ENCODE measurements at regions not wholly inside any gene's neighbourhood (a gene's known extent, or its start where the extent isn't known, plus 50 kb on each side); places are given as distances from the start of the nearest gene placed in this dataset.
A peak's percentile ranks its signal among the peaks of the same experiment; 100 is the strongest.

GRCh38 chr12:47382305-47382704, 302.5 kb upstream of the AMIGO2 start:
- H3F3A ChIP-seq (ENCODE audit: insufficient read depth): 0 out of 2 replicates have a peak, but pooled peaks cover 4% of the 10 kb centered on the region
- TF ChIP-seq CTCF (IDR thresholded peaks at IDR 0.05; ENCODE audit: insufficient read depth, low read length, poor library complexity, severe bottlenecking) (peak; percentile 31), EZH2phosphoT487 (conservative IDR thresholded peaks at IDR 0.05; ENCODE audit: low read length) (no peak)
- peak overlapping the region; percentile 27 for H3K4me2 ChIP-seq (ENCODE audit: low read depth, low read length, poor library complexity, severe bottlenecking)
- H3K27me3 ChIP-seq (ENCODE audit: low read length): no peaks in the 10 kb centered on the region
- H4K20me1 ChIP-seq (ENCODE audit: low read depth, low read length): no peaks in the 10 kb centered on the region
- no peaks in the 10 kb centered on the region for H3K9me2 ChIP-seq (replicated peaks; ENCODE audit: insufficient read depth, low read length)
- no peaks in the 10 kb centered on the region for H3K79me2 ChIP-seq (ENCODE audit: insufficient read depth, low read length)
- no peak overlapping the region for H3K4me3 ChIP-seq (ENCODE audit: insufficient read depth, low read length, poor library complexity, severe bottlenecking)
- no peak overlapping the region for H3K9ac ChIP-seq (ENCODE audit: low read length)
- H3K27ac ChIP-seq (ENCODE audit: low read depth, low read length): peak overlapping the region; percentile 67
- no peaks in the 10 kb centered on the region for H3K36me3 ChIP-seq (ENCODE audit: low read length)
- no peaks in the 10 kb centered on the region for H3K9me3 ChIP-seq (ENCODE audit: insufficient read depth, low read length)
- H2AFZ ChIP-seq (ENCODE audit: low read depth, low read length, severe bottlenecking): no peak overlapping the region

- Histone ChIP-seq H3F3A (ENCODE audit: insufficient read depth) (no peaks in the 10 kb centered on the region), H3K9ac (ENCODE audit: low read length) (no peak overlapping the region), H3K9me3 (ENCODE audit: insufficient read depth, low read length) (no peaks in the 10 kb centered on the region), H3K36me3 (ENCODE audit: low read length) (no peaks in the 10 kb centered on the region), H4K20me1 (ENCODE audit: low read depth, low read length) (no peaks in the 10 kb centered on the region), H3K27me3 (ENCODE audit: low read length) (no peaks in the 10 kb centered on the region), H3K9me2 (replicated peaks; ENCODE audit: insufficient read depth, low read length) (no peaks in the 10 kb centered on the region), H2AFZ (ENCODE audit: low read depth, low read length, severe bottlenecking) (no peak overlapping the region), H3K27ac (ENCODE audit: low read depth, low read length) (no peak overlapping the region), H3K4me3 (ENCODE audit: insufficient read depth, low read length, poor library complexity, severe bottlenecking) (no peak overlapping the region), H3K79me2 (ENCODE audit: insufficient read depth, low read length) (no peaks in the 10 kb centered on the region), H3K4me2 (ENCODE audit: low read depth, low read length, poor library complexity, severe bottlenecking) (no peak overlapping the region)
- TF ChIP-seq CTCF (IDR thresholded peaks at IDR 0.05; ENCODE audit: insufficient read depth, low read length, poor library complexity, severe bottlenecking) (no peak), EZH2phosphoT487 (conservative IDR thresholded peaks at IDR 0.05; ENCODE audit: low read length) (no peak)
Measured at GRCh38 chr12:47378907-47379306, 299.1 kb upstream of the AMIGO2 start.

- Histone ChIP-seq H4K20me1 (ENCODE audit: low read depth, low read length) (no peaks in the 10 kb centered on the region), H3K4me2 (ENCODE audit: low read depth, low read length, poor library complexity, severe bottlenecking) (no peak overlapping the region), H3K9me2 (replicated peaks; ENCODE audit: insufficient read depth, low read length) (no peaks in the 10 kb centered on the region), H2AFZ (ENCODE audit: low read depth, low read length, severe bottlenecking) (no peak overlapping the region), H3K36me3 (ENCODE audit: low read length) (no peaks in the 10 kb centered on the region), H3K9me3 (ENCODE audit: insufficient read depth, low read length) (no peaks in the 10 kb centered on the region), H3K27ac (ENCODE audit: low read depth, low read length) (no peak overlapping the region), H3K27me3 (ENCODE audit: low read length) (no peaks in the 10 kb centered on the region), H3K9ac (ENCODE audit: low read length) (no peak overlapping the region), H3K79me2 (ENCODE audit: insufficient read depth, low read length) (no peaks in the 10 kb centered on the region), H3K4me3 (ENCODE audit: insufficient read depth, low read length, poor library complexity, severe bottlenecking) (no peak overlapping the region), H3F3A (ENCODE audit: insufficient read depth) (no peaks in the 10 kb centered on the region)
- TF ChIP-seq EZH2phosphoT487 (conservative IDR thresholded peaks at IDR 0.05; ENCODE audit: low read length): no peak
- no peak for TF ChIP-seq CTCF (IDR thresholded peaks at IDR 0.05; ENCODE audit: insufficient read depth, low read length, poor library complexity, severe bottlenecking)
Measured at GRCh38 chr12:47378222-47378582, 298.4 kb upstream of the AMIGO2 start.
